ENCODE measurements at regions not wholly inside any gene's neighbourhood (a gene's known extent, or its start where the extent isn't known, plus 50 kb on each side); places are given as distances from the start of the nearest gene placed in this dataset.
"Not testable (repeated sequence)": the region's sequence is repeated elsewhere in the genome, so short reads cannot be mapped to it uniquely, and the experiment has no call there.

- no peak for DNase-seq
These were observed 72.5 kb upstream of the SLC38A4 start for GRCh38 chr12:46898152-46898931.

GRCh38 chr12:46898989-46899388 is 73.2 kb upstream of the SLC38A4 start:
- DNase-seq, result no peak
- no peaks in the 10 kb centered on the region for H3K9me3 ChIP-seq (ENCODE audit: control insufficient read depth, low read length)
- H3K27ac ChIP-seq (ENCODE audit: insufficient read depth, low read length, poor library complexity, severe bottlenecking), result no peak overlapping the region
- no peaks in the 10 kb centered on the region for H3K36me3 ChIP-seq (ENCODE audit: control insufficient read depth, insufficient read depth, low read length)
- no peak overlapping the region for H3K4me3 ChIP-seq (ENCODE audit: insufficient read depth, low read depth, low read length, poor library complexity, severe bottlenecking)
- no peaks in the 10 kb centered on the region for H3K4me1 ChIP-seq (ENCODE audit: control insufficient read depth, insufficient read depth, low read length, poor library complexity, severe bottlenecking)
- H3K27me3 ChIP-seq (replicated peaks; ENCODE audit: control insufficient read depth, insufficient read depth, low read length, poor library complexity, severe bottlenecking), result no peaks in the 10 kb centered on the region

More at GRCh38 chr12:46898152-46898931, 72.5 kb upstream of the SLC38A4 start:
- Histone ChIP-seq H3K27ac (ENCODE audit: insufficient read depth, low read length, poor library complexity, severe bottlenecking) (no peak overlapping the region), H3K27me3 (replicated peaks; ENCODE audit: control insufficient read depth, insufficient read depth, low read length, poor library complexity, severe bottlenecking) (no peaks in the 10 kb centered on the region), H3K9me3 (ENCODE audit: control insufficient read depth, low read length) (no peaks in the 10 kb centered on the region), H3K36me3 (ENCODE audit: control insufficient read depth, insufficient read depth, low read length) (no peaks in the 10 kb centered on the region), H3K4me1 (ENCODE audit: control insufficient read depth, insufficient read depth, low read length, poor library complexity, severe bottlenecking) (no peaks in the 10 kb centered on the region), H3K4me3 (ENCODE audit: insufficient read depth, low read depth, low read length, poor library complexity, severe bottlenecking) (no peak overlapping the region)

- Histone ChIP-seq H3K4me3 (ENCODE audit: insufficient read depth, low read depth, low read length, poor library complexity, severe bottlenecking) (no peak overlapping the region), H3K4me1 (ENCODE audit: control insufficient read depth, insufficient read depth, low read length, poor library complexity, severe bottlenecking) (no peaks in the 10 kb centered on the region), H3K9me3 (ENCODE audit: control insufficient read depth, low read length) (no peaks in the 10 kb centered on the region), H3K27me3 (replicated peaks; ENCODE audit: control insufficient read depth, insufficient read depth, low read length, poor library complexity, severe bottlenecking) (no peaks in the 10 kb centered on the region), H3K27ac (ENCODE audit: insufficient read depth, low read length, poor library complexity, severe bottlenecking) (no peak overlapping the region), H3K36me3 (ENCODE audit: control insufficient read depth, insufficient read depth, low read length) (no peaks in the 10 kb centered on the region)
- DNase-seq, result no peak
These were observed 75.1 kb upstream of the SLC38A4 start for GRCh38 chr12:46900734-46901463.

- H3K36me3 ChIP-seq (ENCODE audit: control insufficient read depth, insufficient read depth, low read length), result no peaks in the 10 kb centered on the region
- no peaks in the 10 kb centered on the region for H3K9me3 ChIP-seq (ENCODE audit: control insufficient read depth, low read length)
- no peak overlapping the region for H3K4me3 ChIP-seq (ENCODE audit: insufficient read depth, low read depth, low read length, poor library complexity, severe bottlenecking)
- no peaks in the 10 kb centered on the region for H3K27me3 ChIP-seq (replicated peaks; ENCODE audit: control insufficient read depth, insufficient read depth, low read length, poor library complexity, severe bottlenecking)
- DNase-seq, result no peak
- H3K27ac ChIP-seq (ENCODE audit: insufficient read depth, low read length, poor library complexity, severe bottlenecking), result no peak overlapping the region
- no peaks in the 10 kb centered on the region for H3K4me1 ChIP-seq (ENCODE audit: control insufficient read depth, insufficient read depth, low read length, poor library complexity, severe bottlenecking)
These were observed 75.8 kb upstream of the SLC38A4 start for GRCh38 chr12:46901464-46902205.

- Histone ChIP-seq H3K27ac (ENCODE audit: insufficient read depth, low read length, poor library complexity, severe bottlenecking) (no peak overlapping the region), H3K4me1 (ENCODE audit: control insufficient read depth, insufficient read depth, low read length, poor library complexity, severe bottlenecking) (no peaks in the 10 kb centered on the region), H3K9me3 (ENCODE audit: control insufficient read depth, low read length) (no peaks in the 10 kb centered on the region), H3K4me3 (ENCODE audit: insufficient read depth, low read depth, low read length, poor library complexity, severe bottlenecking) (no peak overlapping the region), H3K27me3 (replicated peaks; ENCODE audit: control insufficient read depth, insufficient read depth, low read length, poor library complexity, severe bottlenecking) (peaks cover 1% of the 10 kb centered on the region), H3K36me3 (ENCODE audit: control insufficient read depth, insufficient read depth, low read length) (no peaks in the 10 kb centered on the region)
- DNase-seq, result no peak
These were observed 77.3 kb upstream of the SLC38A4 start for GRCh38 chr12:46903058-46903457.

GRCh38 chr12:46904406-46905238 is 78.8 kb upstream of the SLC38A4 start:
- Histone ChIP-seq H3K9me3 (ENCODE audit: control insufficient read depth, low read length) (peaks cover 3% of the 10 kb centered on the region), H3K4me1 (ENCODE audit: control insufficient read depth, insufficient read depth, low read length, poor library complexity, severe bottlenecking) (no peaks in the 10 kb centered on the region), H3K27me3 (replicated peaks; ENCODE audit: control insufficient read depth, insufficient read depth, low read length, poor library complexity, severe bottlenecking) (peaks cover 3% of the 10 kb centered on the region), H3K36me3 (ENCODE audit: control insufficient read depth, insufficient read depth, low read length) (no peaks in the 10 kb centered on the region), H3K27ac (ENCODE audit: insufficient read depth, low read length, poor library complexity, severe bottlenecking) (no peak overlapping the region), H3K4me3 (ENCODE audit: insufficient read depth, low read depth, low read length, poor library complexity, severe bottlenecking) (no peak overlapping the region)
- DNase-seq, result no peak

DNA sequence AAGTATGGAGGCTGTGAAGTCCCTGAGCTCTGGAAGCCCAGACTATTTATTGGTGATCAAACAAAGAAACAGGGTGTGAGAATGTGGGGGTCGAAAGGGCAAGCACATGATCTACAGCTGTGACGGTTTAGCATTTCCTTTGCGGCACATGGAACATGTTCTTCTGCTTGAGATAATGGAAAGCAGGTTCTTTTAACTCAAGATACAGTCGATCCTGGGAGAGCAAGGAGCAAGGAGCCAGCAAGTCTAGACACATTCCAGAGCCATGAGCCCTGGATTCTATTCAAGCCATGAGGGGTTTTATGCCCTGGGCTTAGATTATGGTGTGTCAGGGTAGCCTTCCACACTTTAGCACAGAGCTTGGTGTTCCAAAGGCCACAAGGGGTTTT is 79.4 kb upstream of the SLC38A4 start:
- not testable (repeated sequence) for H3K9me3 ChIP-seq (ENCODE audit: control insufficient read depth, low read length); H3K27me3 ChIP-seq (replicated peaks; ENCODE audit: control insufficient read depth, insufficient read depth, low read length, poor library complexity, severe bottlenecking); DNase-seq; H3K27ac ChIP-seq (ENCODE audit: insufficient read depth, low read length, poor library complexity, severe bottlenecking); H3K4me3 ChIP-seq (ENCODE audit: insufficient read depth, low read depth, low read length, poor library complexity, severe bottlenecking); H3K36me3 ChIP-seq (ENCODE audit: control insufficient read depth, insufficient read depth, low read length); H3K4me1 ChIP-seq (ENCODE audit: control insufficient read depth, insufficient read depth, low read length, poor library complexity, severe bottlenecking)

DNA sequence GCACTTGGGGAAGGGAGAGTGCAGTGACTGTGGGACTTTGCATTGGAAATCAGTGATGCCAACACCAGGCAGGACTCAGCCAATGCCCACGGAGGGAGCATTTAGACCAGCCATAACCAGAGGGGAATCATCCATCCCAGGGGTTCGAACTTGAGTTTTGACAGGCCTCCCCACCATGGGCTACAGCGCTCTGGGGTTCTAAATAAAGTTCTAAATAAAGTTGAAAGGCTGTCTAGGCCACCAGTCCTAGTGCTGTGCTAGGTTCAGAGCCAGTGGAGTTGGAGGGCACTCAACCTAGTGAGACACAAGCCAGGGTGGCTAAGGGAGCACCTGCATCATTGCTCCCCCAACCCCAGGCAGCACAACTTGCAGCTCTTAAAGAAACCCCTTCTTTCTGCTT is 82.0 kb upstream of the SLC38A4 start:
- Histone ChIP-seq H3K4me1 (ENCODE audit: control insufficient read depth, insufficient read depth, low read length, poor library complexity, severe bottlenecking) (no peaks in the 10 kb centered on the region), H3K4me3 (ENCODE audit: insufficient read depth, low read depth, low read length, poor library complexity, severe bottlenecking) (no peak overlapping the region), H3K9me3 (ENCODE audit: control insufficient read depth, low read length) (peaks cover 3% of the 10 kb centered on the region), H3K27me3 (replicated peaks; ENCODE audit: control insufficient read depth, insufficient read depth, low read length, poor library complexity, severe bottlenecking) (peaks cover 3% of the 10 kb centered on the region), H3K36me3 (ENCODE audit: control insufficient read depth, insufficient read depth, low read length) (no peaks in the 10 kb centered on the region), H3K27ac (ENCODE audit: insufficient read depth, low read length, poor library complexity, severe bottlenecking) (no peak overlapping the region)
- no peak for DNase-seq

- Histone ChIP-seq H3K4me1 (ENCODE audit: control insufficient read depth, insufficient read depth, low read length, poor library complexity, severe bottlenecking) (no peaks in the 10 kb centered on the region), H3K27me3 (replicated peaks; ENCODE audit: control insufficient read depth, insufficient read depth, low read length, poor library complexity, severe bottlenecking) (peaks cover 3% of the 10 kb centered on the region), H3K27ac (ENCODE audit: insufficient read depth, low read length, poor library complexity, severe bottlenecking) (no peak overlapping the region), H3K36me3 (ENCODE audit: control insufficient read depth, insufficient read depth, low read length) (no peaks in the 10 kb centered on the region), H3K9me3 (ENCODE audit: control insufficient read depth, low read length) (peaks cover 3% of the 10 kb centered on the region), H3K4me3 (ENCODE audit: insufficient read depth, low read depth, low read length, poor library complexity, severe bottlenecking) (no peak overlapping the region)
- DNase-seq, result no peak
These were observed 82.6 kb upstream of the SLC38A4 start for GRCh38 chr12:46908236-46908935.
